ENCODE measurements at regions not wholly inside any gene's neighbourhood (a gene's known extent, or its start where the extent isn't known, plus 50 kb on each side); places are given as distances from the start of the nearest gene placed in this dataset.

- peak; percentile 82 for DNase-seq (ENCODE audit: low read depth)
Observed at GRCh38 chr2:37471994-37472393, 127.6 kb downstream of the QPCT start.

GRCh38 chr2:37472959-37473358, 128.5 kb downstream of the QPCT start:
- DNase-seq (ENCODE audit: low read depth): peak; percentile 59

GRCh38 chr2:37476411-37476810, 132.0 kb downstream of the QPCT start:
- DNase-seq (ENCODE audit: low read depth): no peak

- DNase-seq (ENCODE audit: low read depth): no peak
Observed at GRCh38 chr2:37477921-37478320, 133.5 kb downstream of the QPCT start.

GRCh38 chr2:37481244-37481643, 136.8 kb downstream of the QPCT start:
- no peak for DNase-seq (ENCODE audit: low read depth)

- no peak for DNase-seq (ENCODE audit: low read depth)
Observed at GRCh38 chr2:37489041-37489456, 144.6 kb downstream of the QPCT start.

GRCh38 chr2:37489536-37489935, 145.1 kb downstream of the QPCT start:
- no peak for DNase-seq (ENCODE audit: low read depth)

- no peak for DNase-seq (ENCODE audit: low read depth)
Observed at GRCh38 chr2:37493425-37493824, 149.0 kb downstream of the QPCT start.

GRCh38 chr2:37499113-37499512, 154.7 kb downstream of the QPCT start:
- no peak for DNase-seq (ENCODE audit: low read depth)

GRCh38 chr2:37500031-37500430, 155.6 kb downstream of the QPCT start:
- DNase-seq (ENCODE audit: low read depth): no peak

- DNase-seq (ENCODE audit: low read depth): no peak
Observed at GRCh38 chr2:37501113-37501512, 156.7 kb downstream of the QPCT start.

GRCh38 chr2:37506407-37507050, 162.1 kb downstream of the QPCT start:
- no peak for DNase-seq (ENCODE audit: low read depth)

- no peak for DNase-seq (ENCODE audit: low read depth)
Observed at GRCh38 chr2:37507051-37507410, 162.6 kb downstream of the QPCT start.

GRCh38 chr2:37507703-37508102, 163.3 kb downstream of the QPCT start:
- no peak for DNase-seq (ENCODE audit: low read depth)

GRCh38 chr2:37512971-37513370, 158.5 kb downstream of the CDC42EP3 start:
- DNase-seq (ENCODE audit: low read depth): no peak

GRCh38 chr2:37523814-37524362, 147.6 kb downstream of the CDC42EP3 start:
- DNase-seq (ENCODE audit: low read depth): peak; percentile 72

GRCh38 chr2:37526323-37526722, 145.1 kb downstream of the CDC42EP3 start:
- no peak for DNase-seq (ENCODE audit: low read depth)

GRCh38 chr2:37526856-37527255, 144.6 kb downstream of the CDC42EP3 start:
- no peak for DNase-seq (ENCODE audit: low read depth)

GRCh38 chr2:37527361-37527760, 144.1 kb downstream of the CDC42EP3 start:
- DNase-seq (ENCODE audit: low read depth): no peak

- DNase-seq (ENCODE audit: low read depth): no peak
Observed at GRCh38 chr2:37529830-37530415, 141.5 kb downstream of the CDC42EP3 start.

GRCh38 chr2:37532503-37532902, 138.9 kb downstream of the CDC42EP3 start:
- DNase-seq (ENCODE audit: low read depth): no peak

- no peak for DNase-seq (ENCODE audit: low read depth)
Observed at GRCh38 chr2:37537316-37537715, 134.1 kb downstream of the CDC42EP3 start.

- DNase-seq (ENCODE audit: low read depth): no peak
Observed at GRCh38 chr2:37541516-37541915, 129.9 kb downstream of the CDC42EP3 start.

- no peak for DNase-seq (ENCODE audit: low read depth)
Observed at GRCh38 chr2:37543999-37544557, 127.4 kb downstream of the CDC42EP3 start.
